ENCODE measurements at regions not wholly inside any gene's neighbourhood (a gene's known extent, or its start where the extent isn't known, plus 50 kb on each side); places are given as distances from the start of the nearest gene placed in this dataset.

DNA sequence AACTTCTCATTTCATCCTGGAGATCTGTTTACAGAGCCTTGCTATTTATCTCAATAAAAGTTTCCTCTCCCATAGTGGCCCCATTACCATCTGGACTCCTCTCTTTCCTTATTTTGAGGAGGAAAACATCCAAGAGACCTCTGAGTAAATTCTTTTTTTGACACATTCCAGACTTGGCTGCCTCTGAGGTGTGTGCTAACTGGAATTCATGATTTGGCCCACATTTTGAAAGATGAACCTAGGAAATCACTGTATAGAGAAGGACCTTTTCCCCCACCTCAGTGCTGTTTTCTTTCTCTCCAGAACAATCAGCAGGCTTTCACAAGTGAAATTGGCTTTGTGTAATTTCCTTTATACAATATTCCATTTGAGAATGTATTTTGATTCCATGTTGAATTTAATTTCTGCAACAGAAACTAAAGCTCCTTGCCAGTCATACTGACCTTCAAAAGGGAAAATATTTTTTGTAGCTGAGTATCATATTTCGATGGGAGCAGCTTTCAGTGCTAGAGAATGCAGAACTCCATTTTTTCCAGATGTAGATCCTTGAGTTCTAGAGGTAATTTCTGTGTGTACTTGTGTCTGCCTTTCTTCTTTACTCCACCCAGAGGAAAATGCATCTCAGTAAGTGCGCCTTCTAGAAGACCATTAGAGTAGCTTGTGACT lies 244.9 kb upstream of the RGS6 start:
- H3K4me1 ChIP-seq (ENCODE audit: control insufficient read depth, extremely low read depth, insufficient read depth, low read length), result peaks cover 2% of the 10 kb centered on the region
- BruUV-seq (replicated peaks), result no TSS peak
- no peak overlapping the region for H3K9ac ChIP-seq (replicated peaks; ENCODE audit: extremely low read depth, insufficient read depth, low read length)
- H3K4me3 ChIP-seq (replicated peaks in 1 of 3; ENCODE audit: insufficient read depth in 1 of 3, low read depth in 1 of 3, low read length in 3 of 3), result no peak overlapping the region
- H2AFZ ChIP-seq (ENCODE audit: low read depth, low read length), result no peak overlapping the region
- H3K9me1 ChIP-seq (replicated peaks; ENCODE audit: control insufficient read depth, extremely low read depth, insufficient read depth, low read length), result no peaks in the 10 kb centered on the region
- H3K9me3 ChIP-seq (replicated peaks; ENCODE audit: control insufficient read depth, insufficient read depth, low read length), result no peaks in the 10 kb centered on the region
- FAIRE-seq, result no peak
- dilution Hi-C loops (cut with MboI; ENCODE audit: extremely low pct_ligation_motif_present, low sequenced_read_pairs) (no loop called here), intact Hi-C loops (cut with micrococcal nuclease) (no loop called here)
- H3K36me3 ChIP-seq (ENCODE audit: control insufficient read depth in 2 of 2, extremely low read depth in 1 of 2, insufficient read depth in 2 of 2, low read length in 2 of 2), result no peaks in the 10 kb centered on the region
- no peak for TF ChIP-seq GATA2 (IDR thresholded peaks at IDR 0.05; ENCODE audit: insufficient read depth, insufficient read length, low read depth, low read length)
- no peak for TF ChIP-seq FOS (IDR thresholded peaks at IDR 0.05; ENCODE audit: borderline replicate concordance, insufficient read depth, low read length)
- TF ChIP-seq, protein P1, sequence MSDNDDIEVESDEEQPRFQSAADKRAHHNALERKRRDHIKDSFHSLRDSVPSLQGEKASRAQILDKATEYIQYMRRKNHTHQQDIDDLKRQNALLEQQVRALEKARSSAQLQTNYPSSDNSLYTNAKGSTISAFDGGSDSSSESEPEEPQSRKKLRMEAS (IDR thresholded peaks at IDR 0.05; ENCODE audit: insufficient read depth, insufficient read length), result no peak
- TF ChIP-seq JUN (IDR thresholded peaks at IDR 0.05; ENCODE audit: borderline replicate concordance, insufficient read depth, insufficient read length, low read depth), result no peak
- TF ChIP-seq, protein P2, sequence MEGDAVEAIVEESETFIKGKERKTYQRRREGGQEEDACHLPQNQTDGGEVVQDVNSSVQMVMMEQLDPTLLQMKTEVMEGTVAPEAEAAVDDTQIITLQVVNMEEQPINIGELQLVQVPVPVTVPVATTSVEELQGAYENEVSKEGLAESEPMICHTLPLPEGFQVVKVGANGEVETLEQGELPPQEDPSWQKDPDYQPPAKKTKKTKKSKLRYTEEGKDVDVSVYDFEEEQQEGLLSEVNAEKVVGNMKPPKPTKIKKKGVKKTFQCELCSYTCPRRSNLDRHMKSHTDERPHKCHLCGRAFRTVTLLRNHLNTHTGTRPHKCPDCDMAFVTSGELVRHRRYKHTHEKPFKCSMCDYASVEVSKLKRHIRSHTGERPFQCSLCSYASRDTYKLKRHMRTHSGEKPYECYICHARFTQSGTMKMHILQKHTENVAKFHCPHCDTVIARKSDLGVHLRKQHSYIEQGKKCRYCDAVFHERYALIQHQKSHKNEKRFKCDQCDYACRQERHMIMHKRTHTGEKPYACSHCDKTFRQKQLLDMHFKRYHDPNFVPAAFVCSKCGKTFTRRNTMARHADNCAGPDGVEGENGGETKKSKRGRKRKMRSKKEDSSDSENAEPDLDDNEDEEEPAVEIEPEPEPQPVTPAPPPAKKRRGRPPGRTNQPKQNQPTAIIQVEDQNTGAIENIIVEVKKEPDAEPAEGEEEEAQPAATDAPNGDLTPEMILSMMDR (IDR thresholded peaks at IDR 0.05; ENCODE audit: extremely low read depth in 1 of 2, insufficient read depth in 1 of 2, low read depth in 1 of 2, low read length in 2 of 2), result no peak
- TF ChIP-seq EZH2 (IDR thresholded peaks at IDR 0.05; ENCODE audit: borderline replicate concordance, low read depth, low read length, severe bottlenecking), result no peak
- no peak for TF ChIP-seq MYC (IDR thresholded peaks at IDR 0.05; ENCODE audit: low read depth, low read length)
- TF ChIP-seq POLR2A (IDR thresholded peaks at IDR 0.05; ENCODE audit: low read depth, low read length), result no peak
- TF ChIP-seq POLR2AphosphoS5 (IDR thresholded peaks at IDR 0.05; ENCODE audit: insufficient read depth, low read depth, low read length), result no peak
- no peaks in the 10 kb centered on the region for H3K27me3 ChIP-seq (ENCODE audit: control insufficient read depth in 2 of 2, insufficient read depth in 2 of 2, low read length in 2 of 2)
- ChIA-PET POLR2A (no interaction called here), CTCF (interaction anchor here (1.2 kb wide), 1 partner anchor 15 kb away, joined by 3 read pairs; no protein-coding TSS in a partner anchor)
- no peak overlapping the region for H3K4me2 ChIP-seq (ENCODE audit: insufficient read depth, low read length)
- no peak overlapping the region for H3K27ac ChIP-seq (ENCODE audit: insufficient read depth, low read depth, low read length)
- H4K20me1 ChIP-seq (replicated peaks; ENCODE audit: control insufficient read depth, extremely low read depth, insufficient read depth, low read length), result no peaks in the 10 kb centered on the region
- no peaks in the 10 kb centered on the region for H3K79me2 ChIP-seq (ENCODE audit: control insufficient read depth, insufficient read depth, low read length)
- DNase-seq (ENCODE audit: low read depth, low spot score), result no peak
